ENCODE measurements at regions not wholly inside any gene's neighbourhood (a gene's known extent, or its start where the extent isn't known, plus 50 kb on each side); places are given as distances from the start of the nearest gene placed in this dataset.

DNA sequence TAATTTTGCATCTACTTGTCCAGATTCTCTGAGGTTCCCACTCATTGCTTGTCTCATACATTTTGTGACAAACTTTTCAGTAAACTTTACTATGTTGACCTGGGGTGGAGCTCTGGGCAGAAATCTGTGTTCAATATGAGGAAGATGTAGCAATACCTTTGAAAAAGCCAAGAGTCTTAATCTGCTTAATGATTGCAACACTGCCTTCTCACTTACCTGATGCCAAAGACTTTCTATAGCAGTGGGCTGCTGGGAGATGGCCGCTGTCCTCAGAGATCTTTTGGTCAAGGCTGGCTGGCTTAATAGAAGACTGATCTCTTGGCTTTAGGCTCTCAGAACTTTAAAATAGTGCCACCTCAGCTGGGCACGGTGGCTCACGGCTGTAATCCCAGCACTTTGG is 70.1 kb upstream of the RBM24 start:
- TF ChIP-seq, protein P1, sequence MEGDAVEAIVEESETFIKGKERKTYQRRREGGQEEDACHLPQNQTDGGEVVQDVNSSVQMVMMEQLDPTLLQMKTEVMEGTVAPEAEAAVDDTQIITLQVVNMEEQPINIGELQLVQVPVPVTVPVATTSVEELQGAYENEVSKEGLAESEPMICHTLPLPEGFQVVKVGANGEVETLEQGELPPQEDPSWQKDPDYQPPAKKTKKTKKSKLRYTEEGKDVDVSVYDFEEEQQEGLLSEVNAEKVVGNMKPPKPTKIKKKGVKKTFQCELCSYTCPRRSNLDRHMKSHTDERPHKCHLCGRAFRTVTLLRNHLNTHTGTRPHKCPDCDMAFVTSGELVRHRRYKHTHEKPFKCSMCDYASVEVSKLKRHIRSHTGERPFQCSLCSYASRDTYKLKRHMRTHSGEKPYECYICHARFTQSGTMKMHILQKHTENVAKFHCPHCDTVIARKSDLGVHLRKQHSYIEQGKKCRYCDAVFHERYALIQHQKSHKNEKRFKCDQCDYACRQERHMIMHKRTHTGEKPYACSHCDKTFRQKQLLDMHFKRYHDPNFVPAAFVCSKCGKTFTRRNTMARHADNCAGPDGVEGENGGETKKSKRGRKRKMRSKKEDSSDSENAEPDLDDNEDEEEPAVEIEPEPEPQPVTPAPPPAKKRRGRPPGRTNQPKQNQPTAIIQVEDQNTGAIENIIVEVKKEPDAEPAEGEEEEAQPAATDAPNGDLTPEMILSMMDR (IDR thresholded peaks at IDR 0.05), result no peak
- no peak for TF ChIP-seq POLR2A (IDR thresholded peaks at IDR 0.05)
